ENCODE measurements at regions not wholly inside any gene's neighbourhood (a gene's known extent, or its start where the extent isn't known, plus 50 kb on each side); places are given as distances from the start of the nearest gene placed in this dataset.

DNA sequence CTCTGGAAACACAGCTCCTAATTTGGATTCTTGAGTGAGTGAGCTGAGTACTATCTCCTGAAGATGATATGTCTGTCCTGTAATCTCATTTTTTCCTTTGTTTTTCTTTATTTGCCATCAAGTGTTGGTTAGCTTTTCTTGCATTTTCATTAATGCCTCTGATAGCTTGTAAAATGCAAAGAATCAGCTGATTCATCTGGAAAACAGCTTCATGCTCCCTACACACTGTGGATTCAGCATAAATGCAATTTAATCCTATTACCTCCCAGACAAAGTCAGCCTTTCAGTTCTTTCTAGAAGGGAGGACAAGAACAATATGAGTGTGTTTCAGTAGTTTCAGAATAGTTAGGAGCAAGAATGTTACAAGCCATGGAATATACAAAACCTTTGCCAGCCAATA, 79.4 kb downstream of the DACT1 start:
- TF ChIP-seq, protein P1, sequence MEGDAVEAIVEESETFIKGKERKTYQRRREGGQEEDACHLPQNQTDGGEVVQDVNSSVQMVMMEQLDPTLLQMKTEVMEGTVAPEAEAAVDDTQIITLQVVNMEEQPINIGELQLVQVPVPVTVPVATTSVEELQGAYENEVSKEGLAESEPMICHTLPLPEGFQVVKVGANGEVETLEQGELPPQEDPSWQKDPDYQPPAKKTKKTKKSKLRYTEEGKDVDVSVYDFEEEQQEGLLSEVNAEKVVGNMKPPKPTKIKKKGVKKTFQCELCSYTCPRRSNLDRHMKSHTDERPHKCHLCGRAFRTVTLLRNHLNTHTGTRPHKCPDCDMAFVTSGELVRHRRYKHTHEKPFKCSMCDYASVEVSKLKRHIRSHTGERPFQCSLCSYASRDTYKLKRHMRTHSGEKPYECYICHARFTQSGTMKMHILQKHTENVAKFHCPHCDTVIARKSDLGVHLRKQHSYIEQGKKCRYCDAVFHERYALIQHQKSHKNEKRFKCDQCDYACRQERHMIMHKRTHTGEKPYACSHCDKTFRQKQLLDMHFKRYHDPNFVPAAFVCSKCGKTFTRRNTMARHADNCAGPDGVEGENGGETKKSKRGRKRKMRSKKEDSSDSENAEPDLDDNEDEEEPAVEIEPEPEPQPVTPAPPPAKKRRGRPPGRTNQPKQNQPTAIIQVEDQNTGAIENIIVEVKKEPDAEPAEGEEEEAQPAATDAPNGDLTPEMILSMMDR (IDR thresholded peaks at IDR 0.05): no peak
- no peak for TF ChIP-seq POLR2A (IDR thresholded peaks at IDR 0.05)
